Left ventricle myocardium inferior (tissue), 1 donor: ENCODE measurements at regions not wholly inside any gene's neighbourhood (a gene's known extent, or its start where the extent isn't known, plus 50 kb on each side); places are given as distances from the start of the nearest gene placed in this dataset.

Source experiments
- DNase-seq: peaks from one replicate; pipeline ENCODE4 v3.0.0-alpha.2; 2020
- H3K27ac ChIP-seq: fragments of 200-600 bp; replicated peaks from 2 replicates; pipeline ENCODE4 v1.8.0; 2021
- H3K27me3 ChIP-seq: fragments of 200-600 bp; 2 replicates; pipeline ENCODE4 v1.8.0; 2021; ENCODE audit warnings: low read depth
- H3K36me3 ChIP-seq: fragments of 200-600 bp; 2 replicates; pipeline ENCODE4 v1.8.0; 2021
- H3K4me1 ChIP-seq: fragments of 200-600 bp; 2 replicates; pipeline ENCODE4 v1.8.0; 2021
- H3K4me3 ChIP-seq: fragments of 200-600 bp; 2 replicates; pipeline ENCODE4 v1.8.0; 2021; ENCODE audit warnings: mild to moderate bottlenecking, moderate library complexity
- H3K9me3 ChIP-seq: fragments of 200-600 bp; replicated peaks from 2 replicates; pipeline ENCODE4 v1.8.0; 2021
- CTCF ChIP-seq: fragments of 200-600 bp; IDR thresholded peaks from 2 replicates; pipeline ENCODE4 v1.8.0; 2021; ENCODE audit warnings: antibody characterized with exemption, mild to moderate bottlenecking, borderline replicate concordance
- intact Hi-C: fragments of 100-400 bp; cut with micrococcal nuclease; formaldehyde crosslinking; loops from one replicate; pipeline ENCODE4 v1.11.0; 2022
- donor health status: DM: no; HTN: yes; CAD: no; lungs with severe emphysema.

- H3K36me3 ChIP-seq = no peaks in the 10 kb centered on the region
- TF ChIP-seq CTCF = no peak
- H3K4me3 ChIP-seq = no peak overlapping the region
- H3K27me3 ChIP-seq = peaks cover 5% of the 10 kb centered on the region
- intact Hi-C loops = no loop called here
- H3K4me1 ChIP-seq = peaks cover 10% of the 10 kb centered on the region
- H3K27ac ChIP-seq = no peak overlapping the region
- no peak for DNase-seq
- no peaks in the 10 kb centered on the region for H3K9me3 ChIP-seq
Observed at GRCh38 chr10:3350617-3351258, 178.2 kb upstream of the PITRM1 start.

GRCh38 chr10:3350205-3350604 lies 177.6 kb upstream of the PITRM1 start:
- no peak for TF ChIP-seq CTCF
- intact Hi-C loops = no loop called here
- Histone ChIP-seq H3K36me3 (no peaks in the 10 kb centered on the region), H3K9me3 (no peaks in the 10 kb centered on the region), H3K4me1 (peaks cover 10% of the 10 kb centered on the region), H3K27me3 (peaks cover 8% of the 10 kb centered on the region), H3K4me3 (no peak overlapping the region), H3K27ac (no peak overlapping the region)
- no peak for DNase-seq

GRCh38 chr10:3348564-3348963 lies 176.0 kb upstream of the PITRM1 start:
- DNase-seq = no peak
- H3K4me1 ChIP-seq = peaks cover 8% of the 10 kb centered on the region
- no peak overlapping the region for H3K4me3 ChIP-seq
- intact Hi-C loops = no loop called here
- no peak for TF ChIP-seq CTCF
- H3K36me3 ChIP-seq = no peaks in the 10 kb centered on the region
- peaks cover 9% of the 10 kb centered on the region for H3K27me3 ChIP-seq
- H3K27ac ChIP-seq = no peak overlapping the region
- H3K9me3 ChIP-seq = no peaks in the 10 kb centered on the region

GRCh38 chr10:3347413-3348182 lies 175.0 kb upstream of the PITRM1 start:
- Histone ChIP-seq H3K27ac (no peak overlapping the region), H3K36me3 (no peaks in the 10 kb centered on the region), H3K4me1 (no peaks in the 10 kb centered on the region), H3K27me3 (peaks cover 9% of the 10 kb centered on the region), H3K9me3 (no peaks in the 10 kb centered on the region), H3K4me3 (no peak overlapping the region)
- intact Hi-C loops = no loop called here
- no peak for DNase-seq
- TF ChIP-seq CTCF = no peak

GRCh38 chr10:3346851-3347250 lies 174.3 kb upstream of the PITRM1 start:
- intact Hi-C loops = no loop called here
- H3K36me3 ChIP-seq = no peaks in the 10 kb centered on the region
- H3K4me1 ChIP-seq = no peaks in the 10 kb centered on the region
- H3K4me3 ChIP-seq = no peak overlapping the region
- H3K27ac ChIP-seq = no peak overlapping the region
- H3K27me3 ChIP-seq = peaks cover 9% of the 10 kb centered on the region
- no peaks in the 10 kb centered on the region for H3K9me3 ChIP-seq
- no peak for DNase-seq
- TF ChIP-seq CTCF = no peak
